PC-9 (cell line): ENCODE measurements at regions not wholly inside any gene's neighbourhood (a gene's known extent, or its start where the extent isn't known, plus 50 kb on each side); places are given as distances from the start of the nearest gene placed in this dataset.

ENCODE experiments used
- BruUV-seq: library from RNA; stranded (reverse); fragments of 400-500 nt; replicated peaks from 2 replicates; lab custom pipeline; 2021; lab: Mats Ljungman, UMichigan
- CTCF ChIA-PET: fragments of 300-600 bp; sonication (Branson Sonifier 250); formaldehyde crosslinking; loops from one replicate; lab custom pipeline; 2022; ENCODE audit warnings: antibody characterized with exemption; lab: Charles Lee
- POLR2A ChIA-PET: fragments of 300-600 bp; sonication (Branson Sonifier 250); formaldehyde crosslinking; loops from one replicate; lab custom pipeline; 2022; ENCODE audit warnings: antibody characterized with exemption; ENCODE audit not compliant: unreplicated experiment; lab: Charles Lee
- DNase-seq, 2 experiments: peaks; one replicate each; pipeline versions ENCODE4 v3.0.0 to v3.0.0-alpha.2; 2015 to 2022; ENCODE audit warnings: mixed read lengths in 1 of 2
- H2AFZ ChIP-seq: fragments of 200-600 bp; sonication (generic); 2 replicates; pipeline ENCODE4 v1.8.1; 2017; ENCODE audit warnings: antibody characterized with exemption
- H3F3A ChIP-seq: fragments of 200-600 bp; sonication (generic); 2 replicates; pipeline ENCODE4 v1.8.1; 2017; ENCODE audit warnings: antibody characterized with exemption, mild to moderate bottlenecking, low read depth; ENCODE audit not compliant: insufficient read depth
- H3K27ac ChIP-seq: fragments of 200-600 bp; sonication (generic); 2 replicates; pipeline ENCODE4 v1.6.1; 2016; ENCODE audit warnings: mixed run types
- H3K27me3 ChIP-seq: fragments of 200-600 bp; sonication (generic); 2 replicates; pipeline ENCODE4 v1.6.1; 2016; ENCODE audit warnings: low read depth, mixed run types; ENCODE audit not compliant: insufficient read depth
- H3K36me3 ChIP-seq: fragments of 200-600 bp; sonication (generic); 2 replicates; pipeline ENCODE4 v1.6.1; 2016; ENCODE audit warnings: low read depth, mixed run types
- H3K4me1 ChIP-seq: fragments of 200-600 bp; sonication (generic); replicated peaks from 2 replicates; pipeline ENCODE4 v1.6.1; 2016; ENCODE audit warnings: mixed run types; ENCODE audit not compliant: insufficient read depth
- H3K4me2 ChIP-seq: fragments of 200-600 bp; sonication (generic); 2 replicates; pipeline ENCODE4 v1.6.1; 2017; ENCODE audit warnings: mixed run types
- H3K4me3 ChIP-seq: fragments of 200-600 bp; sonication (generic); 2 replicates; pipeline ENCODE4 v1.6.1; 2016; ENCODE audit warnings: mixed run types
- H3K79me2 ChIP-seq: fragments of 200-600 bp; sonication (generic); 2 replicates; pipeline ENCODE4 v1.6.1; 2017; ENCODE audit warnings: low read depth, mixed run types
- H3K9me2 ChIP-seq: fragments of 200-600 bp; sonication (generic); 2 replicates; pipeline ENCODE4 v1.8.1; 2017; ENCODE audit warnings: mild to moderate bottlenecking; ENCODE audit not compliant: insufficient read depth
- H3K9me3 ChIP-seq: fragments of 200-600 bp; sonication (generic); 2 replicates; pipeline ENCODE4 v1.8.1; 2016; ENCODE audit warnings: low read depth; ENCODE audit not compliant: insufficient read depth
- H4K20me1 ChIP-seq: fragments of 200-600 bp; sonication (generic); 2 replicates; pipeline ENCODE4 v1.8.1; 2017; ENCODE audit not compliant: insufficient read depth
- EZH2 ChIP-seq: fragments of 200-600 bp; sonication (generic); IDR thresholded peaks from 2 replicates; pipeline ENCODE4 v1.8.0; 2017; ENCODE audit warnings: antibody characterized with exemption, low read depth
- intact Hi-C: fragments of 100-400 bp; cut with micrococcal nuclease; formaldehyde crosslinking; loops from one replicate; pipeline ENCODE4 v1.10.0; 2022; ENCODE audit not compliant: unreplicated experiment
- TF ChIP-seq, protein P1 (sequence below): fragments of 200-600 bp; sonication (generic); conservative IDR thresholded peaks from 2 replicates; pipeline ENCODE4 v1.6.1; 2017; ENCODE audit warnings: mixed run types, antibody characterized with exemption, mild to moderate bottlenecking, moderate library complexity

DNA sequence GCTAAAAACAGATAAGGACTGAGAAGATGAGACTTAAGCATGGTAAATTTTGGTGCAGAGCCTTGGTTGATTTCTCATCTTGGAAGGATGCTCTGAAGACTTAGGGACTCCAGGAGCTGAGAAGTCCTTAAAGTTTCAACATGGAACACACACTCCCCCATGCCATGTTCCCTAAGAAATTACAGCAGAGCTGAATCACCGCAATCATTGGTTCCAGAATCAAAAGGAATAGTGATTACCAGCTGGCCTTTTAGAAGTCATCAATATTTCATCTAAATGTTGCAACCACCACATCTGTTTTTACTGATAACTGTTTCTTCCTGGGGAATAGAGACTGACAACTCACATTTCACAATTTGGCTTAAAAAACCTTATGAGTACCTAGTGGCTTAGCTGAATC, 229.3 kb downstream of the MINAR1 start:
- Histone ChIP-seq H3K36me3 (no peaks in the 10 kb centered on the region), H3K9me2 (no peaks in the 10 kb centered on the region), H3K27ac (no peak overlapping the region), H3K9me3 (no peaks in the 10 kb centered on the region), H3K4me1 (no peaks in the 10 kb centered on the region), H2AFZ (no peak overlapping the region), H3K79me2 (no peaks in the 10 kb centered on the region), H4K20me1 (no peaks in the 10 kb centered on the region), H3F3A (no peaks in the 10 kb centered on the region), H3K4me2 (no peak overlapping the region), H3K27me3 (peaks cover 28% of the 10 kb centered on the region; the same call in 1 of the 2 replicates), H3K4me3 (no peak overlapping the region)
- POLR2A ChIA-PET = no interaction called here
- intact Hi-C loops = no loop called here
- CTCF ChIA-PET = no interaction called here
- BruUV-seq = no TSS peak
- no peak for DNase-seq
- TF ChIP-seq, protein P1, sequence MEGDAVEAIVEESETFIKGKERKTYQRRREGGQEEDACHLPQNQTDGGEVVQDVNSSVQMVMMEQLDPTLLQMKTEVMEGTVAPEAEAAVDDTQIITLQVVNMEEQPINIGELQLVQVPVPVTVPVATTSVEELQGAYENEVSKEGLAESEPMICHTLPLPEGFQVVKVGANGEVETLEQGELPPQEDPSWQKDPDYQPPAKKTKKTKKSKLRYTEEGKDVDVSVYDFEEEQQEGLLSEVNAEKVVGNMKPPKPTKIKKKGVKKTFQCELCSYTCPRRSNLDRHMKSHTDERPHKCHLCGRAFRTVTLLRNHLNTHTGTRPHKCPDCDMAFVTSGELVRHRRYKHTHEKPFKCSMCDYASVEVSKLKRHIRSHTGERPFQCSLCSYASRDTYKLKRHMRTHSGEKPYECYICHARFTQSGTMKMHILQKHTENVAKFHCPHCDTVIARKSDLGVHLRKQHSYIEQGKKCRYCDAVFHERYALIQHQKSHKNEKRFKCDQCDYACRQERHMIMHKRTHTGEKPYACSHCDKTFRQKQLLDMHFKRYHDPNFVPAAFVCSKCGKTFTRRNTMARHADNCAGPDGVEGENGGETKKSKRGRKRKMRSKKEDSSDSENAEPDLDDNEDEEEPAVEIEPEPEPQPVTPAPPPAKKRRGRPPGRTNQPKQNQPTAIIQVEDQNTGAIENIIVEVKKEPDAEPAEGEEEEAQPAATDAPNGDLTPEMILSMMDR = no peak
- no peak for TF ChIP-seq EZH2

DNA sequence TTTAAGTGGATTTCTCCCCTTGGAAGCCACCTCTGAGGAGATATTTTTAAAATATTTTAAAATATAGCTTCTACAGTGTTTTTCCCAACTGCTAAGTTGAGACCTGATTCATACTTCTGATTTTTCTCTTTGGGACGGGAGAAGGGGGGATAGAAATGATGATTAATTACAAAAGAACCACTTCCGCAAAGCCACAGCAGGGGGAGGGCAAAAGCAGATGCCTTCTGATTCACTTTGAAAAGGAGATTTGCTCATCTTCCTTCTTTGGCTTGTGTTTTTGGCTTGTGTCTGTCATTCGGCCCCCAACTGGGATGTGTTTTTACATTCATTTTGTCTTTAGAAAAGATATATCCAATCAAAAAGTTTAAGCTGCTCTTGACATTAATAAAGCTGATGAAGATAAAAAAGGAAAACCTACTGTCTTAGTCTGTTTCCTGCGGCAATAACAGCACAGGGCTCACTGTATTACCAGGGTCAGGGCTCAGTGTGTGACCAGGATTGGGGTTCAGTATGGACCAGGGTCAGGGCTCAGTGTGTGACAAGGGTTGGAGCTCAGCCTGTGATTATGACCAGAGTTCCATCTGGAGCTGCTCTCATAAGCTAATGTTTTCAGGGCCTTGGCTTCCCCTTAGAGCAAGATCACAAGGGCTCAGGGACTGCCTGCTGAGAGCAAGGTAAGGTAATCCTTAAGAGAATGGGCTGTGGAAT, 223.2 kb downstream of the MTHFS start:
- BruUV-seq = no TSS peak
- Histone ChIP-seq H3K9me3 (no peaks in the 10 kb centered on the region), H3K4me1 (no peaks in the 10 kb centered on the region), H3K79me2 (no peaks in the 10 kb centered on the region), H3K27me3 (no peaks in the 10 kb centered on the region), H3K4me2 (no peak overlapping the region), H3K4me3 (no peak overlapping the region), H3F3A (no peaks in the 10 kb centered on the region), H2AFZ (no peak overlapping the region), H3K36me3 (no peaks in the 10 kb centered on the region), H3K9me2 (no peaks in the 10 kb centered on the region), H3K27ac (no peak overlapping the region), H4K20me1 (no peaks in the 10 kb centered on the region)
- ChIA-PET CTCF (no interaction called here), POLR2A (no interaction called here)
- intact Hi-C loops = no loop called here
- no peak for DNase-seq
- TF ChIP-seq, protein P1 = no peak
- no peak for TF ChIP-seq EZH2

DNA sequence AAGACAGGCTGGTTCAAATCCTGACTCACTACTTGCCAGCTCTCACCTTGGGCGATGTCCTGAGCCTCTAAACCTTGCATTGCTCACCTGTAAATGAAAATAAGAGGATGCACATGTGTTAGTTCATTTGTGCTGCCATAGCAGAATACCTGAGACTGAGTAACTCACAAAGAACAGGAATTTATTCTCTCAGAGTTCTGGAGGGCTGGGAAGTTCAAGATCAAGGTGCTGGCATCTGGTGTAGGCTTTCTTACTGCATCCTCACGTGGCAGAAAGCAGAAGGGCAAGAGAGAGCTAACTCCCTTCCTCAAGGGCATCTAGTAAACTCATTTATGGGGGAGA, 222.7 kb downstream of the MTHFS start:
- H3K4me3 ChIP-seq = no peak overlapping the region

More for the DNA sequence above, 222.7 kb downstream of the MTHFS start:
- H3K79me2 ChIP-seq = no peaks in the 10 kb centered on the region
- no peaks in the 10 kb centered on the region for H4K20me1 ChIP-seq
- intact Hi-C loops = no loop called here
- no peak for DNase-seq
- H3K27me3 ChIP-seq = no peaks in the 10 kb centered on the region
- H3K4me1 ChIP-seq = no peaks in the 10 kb centered on the region
- TF ChIP-seq, protein P1 = no peak
- no peak for TF ChIP-seq EZH2
- H2AFZ ChIP-seq = no peak overlapping the region
- H3F3A ChIP-seq = no peaks in the 10 kb centered on the region
- no TSS peak for BruUV-seq
- CTCF ChIA-PET = no interaction called here
- no peaks in the 10 kb centered on the region for H3K9me3 ChIP-seq
- no peak overlapping the region for H3K27ac ChIP-seq
- no peaks in the 10 kb centered on the region for H3K9me2 ChIP-seq
- no peak overlapping the region for H3K4me2 ChIP-seq
- POLR2A ChIA-PET = no interaction called here
- no peaks in the 10 kb centered on the region for H3K36me3 ChIP-seq
